ENCODE measurements at regions not wholly inside any gene's neighbourhood (a gene's known extent, or its start where the extent isn't known, plus 50 kb on each side); places are given as distances from the start of the nearest gene placed in this dataset.

- Histone ChIP-seq H3K27me3 (ENCODE audit: insufficient read depth, insufficient read length) (no peaks in the 10 kb centered on the region), H3K4me1 (ENCODE audit: insufficient read depth, insufficient read length) (no peaks in the 10 kb centered on the region), H3K4me3 (ENCODE audit: insufficient read length, low read depth) (no peak overlapping the region), H3K9ac (ENCODE audit: insufficient read length, low read depth) (no peak overlapping the region), H3K36me3 (ENCODE audit: insufficient read depth, insufficient read length, low read length) (no peaks in the 10 kb centered on the region), H3K9me3 (ENCODE audit: insufficient read depth, low read length) (no peaks in the 10 kb centered on the region)
- DNase-seq (ENCODE audit: low read depth, low spot score): no peak
- TF ChIP-seq ZNF274 (IDR thresholded peaks at IDR 0.05; ENCODE audit: low read depth, low read length): no peak
- no peak for TF ChIP-seq SUZ12 (IDR thresholded peaks at IDR 0.05; ENCODE audit: extremely low read depth, insufficient read depth, insufficient read length)
- TF ChIP-seq YY1 (IDR thresholded peaks at IDR 0.05; ENCODE audit: insufficient read depth, insufficient read length): no peak
These were observed 309.1 kb upstream of the KLF3 start for GRCh38 chr4:38354872-38355271.

DNA sequence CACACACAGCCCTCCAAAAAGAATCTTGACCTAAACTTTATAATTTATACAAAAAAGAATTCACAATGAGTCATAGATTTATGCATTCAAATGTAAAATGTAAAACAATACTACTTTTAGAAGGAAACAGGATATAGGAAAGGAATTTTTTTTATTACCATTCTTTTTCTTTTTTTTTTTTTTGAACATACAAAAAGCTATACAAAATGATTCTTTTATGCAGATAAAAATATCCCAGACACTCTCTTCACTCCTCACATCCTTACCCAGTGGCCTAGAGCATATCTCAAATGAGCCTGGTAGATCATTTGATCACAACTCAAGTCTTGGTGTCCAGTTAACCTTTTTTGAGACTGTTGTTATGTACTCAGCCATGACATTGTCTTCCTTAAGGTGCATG is 307.3 kb upstream of the KLF3 start:
- Histone ChIP-seq H3K9ac (ENCODE audit: insufficient read length, low read depth) (no peak overlapping the region), H3K9me3 (ENCODE audit: insufficient read depth, low read length) (no peaks in the 10 kb centered on the region), H3K27me3 (ENCODE audit: insufficient read depth, insufficient read length) (no peaks in the 10 kb centered on the region), H3K36me3 (ENCODE audit: insufficient read depth, insufficient read length, low read length) (no peaks in the 10 kb centered on the region), H3K4me3 (ENCODE audit: insufficient read length, low read depth) (no peak overlapping the region), H3K4me1 (ENCODE audit: insufficient read depth, insufficient read length) (no peaks in the 10 kb centered on the region)
- no peak for DNase-seq (ENCODE audit: low read depth, low spot score)
- TF ChIP-seq ZNF274 (IDR thresholded peaks at IDR 0.05; ENCODE audit: low read depth, low read length) (no peak), YY1 (IDR thresholded peaks at IDR 0.05; ENCODE audit: insufficient read depth, insufficient read length) (no peak), SUZ12 (IDR thresholded peaks at IDR 0.05; ENCODE audit: extremely low read depth, insufficient read depth, insufficient read length) (no peak)

DNA sequence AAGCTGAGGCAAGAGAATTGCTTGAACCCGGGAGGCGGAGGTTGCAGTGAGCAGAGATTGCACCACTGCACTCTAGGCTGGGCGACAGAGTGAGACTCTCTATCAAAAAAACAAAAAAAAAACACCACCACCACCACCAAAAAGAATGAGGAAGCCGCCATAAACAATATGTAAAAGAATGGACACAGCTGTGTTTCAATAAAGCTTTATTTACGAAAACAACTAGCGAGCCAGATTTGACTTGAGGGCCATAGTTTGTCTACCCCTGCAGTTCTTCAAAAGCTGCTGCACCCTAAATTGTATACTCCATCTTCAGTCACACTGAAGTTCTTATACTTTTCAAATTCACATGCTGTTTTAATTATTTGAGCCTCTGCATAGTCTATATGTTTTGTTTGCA is 306.5 kb upstream of the KLF3 start:
- no peaks in the 10 kb centered on the region for H3K27me3 ChIP-seq (ENCODE audit: insufficient read depth, insufficient read length)
- no peaks in the 10 kb centered on the region for H3K9me3 ChIP-seq (ENCODE audit: insufficient read depth, low read length)
- no peaks in the 10 kb centered on the region for H3K4me1 ChIP-seq (ENCODE audit: insufficient read depth, insufficient read length)
- H3K4me3 ChIP-seq (ENCODE audit: insufficient read length, low read depth): no peak overlapping the region
- no peak for DNase-seq (ENCODE audit: low read depth, low spot score)
- TF ChIP-seq YY1 (IDR thresholded peaks at IDR 0.05; ENCODE audit: insufficient read depth, insufficient read length) (no peak), ZNF274 (IDR thresholded peaks at IDR 0.05; ENCODE audit: low read depth, low read length) (no peak), SUZ12 (IDR thresholded peaks at IDR 0.05; ENCODE audit: extremely low read depth, insufficient read depth, insufficient read length) (no peak)
- H3K9ac ChIP-seq (ENCODE audit: insufficient read length, low read depth): no peak overlapping the region
- no peaks in the 10 kb centered on the region for H3K36me3 ChIP-seq (ENCODE audit: insufficient read depth, insufficient read length, low read length)

GRCh38 chr4:38359113-38359512 is 304.9 kb upstream of the KLF3 start:
- Histone ChIP-seq H3K36me3 (ENCODE audit: insufficient read depth, insufficient read length, low read length) (no peaks in the 10 kb centered on the region), H3K9me3 (ENCODE audit: insufficient read depth, low read length) (no peaks in the 10 kb centered on the region), H3K27me3 (ENCODE audit: insufficient read depth, insufficient read length) (no peaks in the 10 kb centered on the region), H3K9ac (ENCODE audit: insufficient read length, low read depth) (no peak overlapping the region), H3K4me3 (ENCODE audit: insufficient read length, low read depth) (no peak overlapping the region), H3K4me1 (ENCODE audit: insufficient read depth, insufficient read length) (no peaks in the 10 kb centered on the region)
- DNase-seq (ENCODE audit: low read depth, low spot score): no peak
- TF ChIP-seq SUZ12 (IDR thresholded peaks at IDR 0.05; ENCODE audit: extremely low read depth, insufficient read depth, insufficient read length) (no peak), ZNF274 (IDR thresholded peaks at IDR 0.05; ENCODE audit: low read depth, low read length) (no peak), YY1 (IDR thresholded peaks at IDR 0.05; ENCODE audit: insufficient read depth, insufficient read length) (no peak)

- no peak overlapping the region for H3K4me3 ChIP-seq (ENCODE audit: insufficient read length, low read depth)
- TF ChIP-seq ZNF274 (IDR thresholded peaks at IDR 0.05; ENCODE audit: low read depth, low read length): no peak
- no peak for TF ChIP-seq SUZ12 (IDR thresholded peaks at IDR 0.05; ENCODE audit: extremely low read depth, insufficient read depth, insufficient read length)
- TF ChIP-seq YY1 (IDR thresholded peaks at IDR 0.05; ENCODE audit: insufficient read depth, insufficient read length): no peak
- no peak overlapping the region for H3K9ac ChIP-seq (ENCODE audit: insufficient read length, low read depth)
- H3K36me3 ChIP-seq (ENCODE audit: insufficient read depth, insufficient read length, low read length): no peaks in the 10 kb centered on the region
- no peaks in the 10 kb centered on the region for H3K4me1 ChIP-seq (ENCODE audit: insufficient read depth, insufficient read length)
- no peaks in the 10 kb centered on the region for H3K27me3 ChIP-seq (ENCODE audit: insufficient read depth, insufficient read length)
- H3K9me3 ChIP-seq (ENCODE audit: insufficient read depth, low read length): no peaks in the 10 kb centered on the region
- DNase-seq (ENCODE audit: low read depth, low spot score): no peak
These were observed 303.8 kb upstream of the KLF3 start for GRCh38 chr4:38360201-38360600.

GRCh38 chr4:38364383-38364963 is 299.5 kb upstream of the KLF3 start:
- no peak overlapping the region for H3K9ac ChIP-seq (ENCODE audit: insufficient read length, low read depth)
- no peaks in the 10 kb centered on the region for H3K9me3 ChIP-seq (ENCODE audit: insufficient read depth, low read length)
- DNase-seq (ENCODE audit: low read depth, low spot score): no peak
- no peaks in the 10 kb centered on the region for H3K27me3 ChIP-seq (ENCODE audit: insufficient read depth, insufficient read length)
- TF ChIP-seq ZNF274 (IDR thresholded peaks at IDR 0.05; ENCODE audit: low read depth, low read length) (no peak), YY1 (IDR thresholded peaks at IDR 0.05; ENCODE audit: insufficient read depth, insufficient read length) (no peak), SUZ12 (IDR thresholded peaks at IDR 0.05; ENCODE audit: extremely low read depth, insufficient read depth, insufficient read length) (no peak)
- no peak overlapping the region for H3K4me3 ChIP-seq (ENCODE audit: insufficient read length, low read depth)
- H3K4me1 ChIP-seq (ENCODE audit: insufficient read depth, insufficient read length): no peaks in the 10 kb centered on the region
- no peaks in the 10 kb centered on the region for H3K36me3 ChIP-seq (ENCODE audit: insufficient read depth, insufficient read length, low read length)

- Histone ChIP-seq H3K9me3 (ENCODE audit: insufficient read depth, low read length) (no peaks in the 10 kb centered on the region), H3K4me3 (ENCODE audit: insufficient read length, low read depth) (no peak overlapping the region), H3K9ac (ENCODE audit: insufficient read length, low read depth) (no peak overlapping the region), H3K4me1 (ENCODE audit: insufficient read depth, insufficient read length) (no peaks in the 10 kb centered on the region), H3K27me3 (ENCODE audit: insufficient read depth, insufficient read length) (no peaks in the 10 kb centered on the region), H3K36me3 (ENCODE audit: insufficient read depth, insufficient read length, low read length) (no peaks in the 10 kb centered on the region)
- TF ChIP-seq YY1 (IDR thresholded peaks at IDR 0.05; ENCODE audit: insufficient read depth, insufficient read length): no peak
- no peak for TF ChIP-seq ZNF274 (IDR thresholded peaks at IDR 0.05; ENCODE audit: low read depth, low read length)
- no peak for TF ChIP-seq SUZ12 (IDR thresholded peaks at IDR 0.05; ENCODE audit: extremely low read depth, insufficient read depth, insufficient read length)
- no peak for DNase-seq (ENCODE audit: low read depth, low spot score)
These were observed 298.7 kb upstream of the KLF3 start for GRCh38 chr4:38365261-38365660.
